Suprapubic skin (tissue), 4 donors: ENCODE measurements at regions not wholly inside any gene's neighbourhood (a gene's known extent, or its start where the extent isn't known, plus 50 kb on each side); places are given as distances from the start of the nearest gene placed in this dataset.

Source experiments
- DNase-seq, 2 donors: peaks; one replicate each; pipeline ENCODE4 v3.0.0-alpha.2; 2019; ENCODE audit warnings: low spot score in 2 of 2
- H3K27ac ChIP-seq: fragments of 200-600 bp; sonication (generic); one replicate; pipeline ENCODE4 v1.5.1; 2019
- H3K27me3 ChIP-seq: fragments of 200-600 bp; sonication (generic); one replicate; pipeline ENCODE4 v1.5.1; 2019
- H3K36me3 ChIP-seq: fragments of 200-600 bp; sonication (generic); one replicate; pipeline ENCODE4 v1.5.1; 2019
- H3K4me1 ChIP-seq: fragments of 200-600 bp; sonication (generic); one replicate; pipeline ENCODE4 v1.5.1; 2019
- H3K4me3 ChIP-seq: fragments of 200-600 bp; sonication (generic); one replicate; pipeline ENCODE4 v1.5.1; 2019; ENCODE audit warnings: mild to moderate bottlenecking
- H3K9me3 ChIP-seq: fragments of 200-600 bp; sonication (generic); one replicate; pipeline ENCODE4 v1.5.1; 2019
- EP300 ChIP-seq: sonication (generic); formaldehyde crosslinking; IDR thresholded peaks from one replicate; pipeline ENCODE4 v1.6.1; 2017; ENCODE audit warnings: antibody characterized with exemption
- POLR2A ChIP-seq, 2 donors: fragments of 450-650 bp; IDR thresholded peaks; one replicate each; pipeline ENCODE4 v1.6.1; 2017; ENCODE audit warnings: antibody characterized with exemption in 2 of 2, mild to moderate bottlenecking in 2 of 2, moderate library complexity in 2 of 2
- POLR2AphosphoS5 ChIP-seq, 3 donors: sonication (generic); formaldehyde crosslinking; IDR thresholded peaks; one replicate each; pipeline ENCODE4 v1.6.1; 2017; ENCODE audit warnings: antibody characterized with exemption in 3 of 3
- WGBS: methylation state at CpG from one replicate; pipeline ENCODE4 v1.1.5; 2018; 5-methylcytosine and 5-hydroxymethylcytosine counted together
- TF ChIP-seq, protein P1 (sequence below), 2 donors: fragments of 200-600 bp in 1 of 2; fragments of 450-650 bp in 1 of 2; sonication (generic) in 1 of 2; IDR thresholded peaks; one replicate each; pipeline ENCODE4 v1.5.1; 2016 to 2019; ENCODE audit warnings: antibody characterized with exemption in 2 of 2, mild to moderate bottlenecking in 1 of 2, moderate library complexity in 1 of 2

DNA sequence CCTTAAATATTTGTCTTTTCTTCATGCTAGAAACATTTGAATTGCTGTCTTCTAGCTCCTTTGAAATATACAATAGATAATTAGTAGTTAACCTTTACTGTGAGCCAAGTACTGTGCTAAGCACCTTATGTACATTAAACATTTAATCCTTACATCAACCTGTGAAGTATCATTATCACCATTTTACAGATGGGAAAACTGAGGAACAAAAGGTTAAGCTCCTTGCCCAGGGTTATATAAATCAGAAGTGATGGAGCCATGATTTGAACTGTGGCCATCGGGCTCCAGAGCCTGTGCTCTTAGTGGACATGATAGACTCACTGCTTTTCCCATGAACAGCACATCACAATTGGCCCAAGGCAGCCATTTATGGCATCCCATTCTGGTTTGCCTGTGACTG lies 140.9 kb downstream of the UNC5CL start:
- no peaks in the 10 kb centered on the region for H3K9me3 ChIP-seq
- no peaks in the 10 kb centered on the region for H3K36me3 ChIP-seq
- no peak overlapping the region for H3K4me3 ChIP-seq
- H3K27me3 ChIP-seq: no peaks in the 10 kb centered on the region
- TF ChIP-seq EP300: no peak
- no peak for TF ChIP-seq POLR2A (IDR thresholded peaks at IDR 0.05)
- TF ChIP-seq, protein P1, sequence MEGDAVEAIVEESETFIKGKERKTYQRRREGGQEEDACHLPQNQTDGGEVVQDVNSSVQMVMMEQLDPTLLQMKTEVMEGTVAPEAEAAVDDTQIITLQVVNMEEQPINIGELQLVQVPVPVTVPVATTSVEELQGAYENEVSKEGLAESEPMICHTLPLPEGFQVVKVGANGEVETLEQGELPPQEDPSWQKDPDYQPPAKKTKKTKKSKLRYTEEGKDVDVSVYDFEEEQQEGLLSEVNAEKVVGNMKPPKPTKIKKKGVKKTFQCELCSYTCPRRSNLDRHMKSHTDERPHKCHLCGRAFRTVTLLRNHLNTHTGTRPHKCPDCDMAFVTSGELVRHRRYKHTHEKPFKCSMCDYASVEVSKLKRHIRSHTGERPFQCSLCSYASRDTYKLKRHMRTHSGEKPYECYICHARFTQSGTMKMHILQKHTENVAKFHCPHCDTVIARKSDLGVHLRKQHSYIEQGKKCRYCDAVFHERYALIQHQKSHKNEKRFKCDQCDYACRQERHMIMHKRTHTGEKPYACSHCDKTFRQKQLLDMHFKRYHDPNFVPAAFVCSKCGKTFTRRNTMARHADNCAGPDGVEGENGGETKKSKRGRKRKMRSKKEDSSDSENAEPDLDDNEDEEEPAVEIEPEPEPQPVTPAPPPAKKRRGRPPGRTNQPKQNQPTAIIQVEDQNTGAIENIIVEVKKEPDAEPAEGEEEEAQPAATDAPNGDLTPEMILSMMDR (IDR thresholded peaks at IDR 0.05): no peak
- no peak for TF ChIP-seq POLR2AphosphoS5 (IDR thresholded peaks at IDR 0.05)
- DNase-seq: peak in 1 of 2 donors; percentile 37
- H3K4me1 ChIP-seq: no peaks in the 10 kb centered on the region
- WGBS: 92% methylated on average over 1 of the region's 1 CpG
- H3K27ac ChIP-seq: no peak overlapping the region

DNA sequence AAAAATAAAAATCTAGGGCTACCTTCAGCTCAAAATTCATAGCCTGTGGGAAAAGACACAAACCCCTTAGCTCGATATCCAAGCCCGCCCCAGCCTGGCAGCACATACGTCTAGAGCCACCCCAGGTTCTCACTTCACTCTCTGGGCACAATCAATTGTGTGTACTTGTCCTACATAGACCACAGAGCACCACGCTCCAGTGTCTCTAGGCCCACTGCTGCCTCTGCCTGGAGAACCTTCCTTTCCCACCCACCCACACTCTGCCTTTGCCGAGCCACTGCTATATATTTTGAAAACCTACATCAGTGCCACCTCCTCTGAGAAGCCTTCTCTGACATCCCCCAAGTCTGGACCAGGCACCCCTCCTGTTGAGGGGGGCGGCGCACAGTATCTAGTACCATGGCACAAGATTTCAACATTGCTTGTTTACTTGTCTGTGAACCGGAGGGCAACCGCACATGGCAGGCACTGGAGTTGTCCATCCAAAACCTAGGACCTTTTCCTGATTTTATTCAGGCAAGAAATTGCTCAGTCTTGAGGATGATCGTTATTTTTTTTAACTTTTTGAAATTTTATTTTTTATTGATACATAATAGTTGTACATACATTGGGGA lies 141.5 kb downstream of the UNC5CL start:
- no peak for DNase-seq
- H3K27me3 ChIP-seq: no peaks in the 10 kb centered on the region
- WGBS: 87% methylated on average over 10 of the region's 10 CpGs
- no peaks in the 10 kb centered on the region for H3K36me3 ChIP-seq
- no peak overlapping the region for H3K4me3 ChIP-seq
- no peak overlapping the region for H3K27ac ChIP-seq
- no peaks in the 10 kb centered on the region for H3K9me3 ChIP-seq
- H3K4me1 ChIP-seq: no peaks in the 10 kb centered on the region
- TF ChIP-seq POLR2AphosphoS5 (IDR thresholded peaks at IDR 0.05) (no peak), POLR2A (IDR thresholded peaks at IDR 0.05) (no peak), EP300 (no peak)
- TF ChIP-seq, protein P1 (IDR thresholded peaks at IDR 0.05): no peak

DNA sequence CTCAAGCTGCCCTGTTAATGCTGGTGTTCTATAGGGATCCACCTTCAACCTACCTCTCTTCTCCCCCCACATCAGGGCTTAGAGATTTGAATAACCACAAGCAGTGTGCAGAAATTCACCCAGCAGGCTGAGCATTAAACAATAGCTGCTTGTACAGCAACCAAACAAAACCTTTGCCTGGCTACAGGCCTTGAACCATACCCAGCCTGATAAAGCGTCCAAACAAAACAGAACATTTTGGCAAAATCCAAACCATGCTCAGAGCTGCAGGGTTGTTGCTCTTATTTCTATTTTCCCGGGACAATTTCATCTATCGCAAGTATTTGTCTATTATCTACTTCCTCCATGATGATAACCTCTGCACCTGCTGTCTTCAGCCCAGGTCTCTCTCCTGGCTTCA lies 142.3 kb downstream of the UNC5CL start:
- no peaks in the 10 kb centered on the region for H3K9me3 ChIP-seq
- no peak overlapping the region for H3K4me3 ChIP-seq
- H3K4me1 ChIP-seq: no peaks in the 10 kb centered on the region
- DNase-seq: peak in 1 of 2 donors; percentile 35
- TF ChIP-seq, protein P1 (IDR thresholded peaks at IDR 0.05): no peak
- TF ChIP-seq POLR2AphosphoS5 (IDR thresholded peaks at IDR 0.05) (no peak), POLR2A (IDR thresholded peaks at IDR 0.05) (no peak), EP300 (no peak)
- H3K27ac ChIP-seq: no peak overlapping the region
- no peaks in the 10 kb centered on the region for H3K36me3 ChIP-seq
- no peaks in the 10 kb centered on the region for H3K27me3 ChIP-seq
- 77% methylated on average over 3 of the region's 3 CpGs for WGBS

DNA sequence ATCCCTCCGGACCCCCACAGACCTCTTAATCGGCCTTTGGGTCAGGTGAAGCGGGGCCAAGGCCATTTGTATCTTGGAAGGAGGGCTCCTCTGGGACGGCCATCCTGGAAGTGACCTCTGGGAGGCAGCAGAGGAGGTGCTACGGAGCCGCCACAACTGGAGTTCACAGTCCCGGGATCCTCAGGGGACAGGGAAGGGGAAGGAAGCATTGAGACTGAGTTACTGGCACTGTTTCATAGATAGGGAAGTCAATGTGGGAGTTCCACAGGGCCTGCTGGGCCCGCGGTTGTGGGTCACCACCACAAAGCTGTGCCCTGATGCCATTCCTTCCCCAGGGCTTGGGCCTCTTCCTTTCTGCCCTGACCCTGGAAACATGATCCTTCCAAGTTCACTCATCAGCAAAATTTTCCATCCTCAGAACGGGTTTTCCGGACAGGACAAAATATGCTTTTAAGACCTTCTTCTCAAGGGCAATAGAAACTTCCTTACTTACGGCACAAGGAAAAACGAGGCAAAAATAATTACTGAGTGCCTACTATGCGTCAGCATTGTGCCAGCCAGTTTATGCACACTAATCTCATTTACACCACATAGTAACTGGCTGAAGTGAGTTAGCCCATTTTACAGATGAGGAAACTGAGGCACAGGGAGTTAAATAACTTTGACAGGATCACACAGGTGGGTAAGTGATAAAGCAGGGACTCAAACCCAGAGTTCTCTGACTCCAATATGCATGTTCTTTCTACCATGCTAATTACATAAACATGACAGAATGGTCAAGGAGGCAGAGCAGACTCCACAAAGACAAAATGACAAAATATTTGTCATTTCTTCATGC lies 143.8 kb downstream of the UNC5CL start:
- Histone ChIP-seq H3K9me3 (no peaks in the 10 kb centered on the region), H3K4me3 (no peak overlapping the region), H3K4me1 (no peaks in the 10 kb centered on the region), H3K36me3 (no peaks in the 10 kb centered on the region), H3K27ac (no peak overlapping the region), H3K27me3 (no peaks in the 10 kb centered on the region)
- TF ChIP-seq POLR2A (IDR thresholded peaks at IDR 0.05) (no peak), POLR2AphosphoS5 (IDR thresholded peaks at IDR 0.05) (no peak), EP300 (no peak)
- TF ChIP-seq, protein P1 (IDR thresholded peaks at IDR 0.05): peak in 1 of 2 donors; percentile 7
- WGBS: 59% methylated on average over 10 of the region's 14 CpGs
- peak in 1 of 2 donors; percentile 72 for DNase-seq

DNA sequence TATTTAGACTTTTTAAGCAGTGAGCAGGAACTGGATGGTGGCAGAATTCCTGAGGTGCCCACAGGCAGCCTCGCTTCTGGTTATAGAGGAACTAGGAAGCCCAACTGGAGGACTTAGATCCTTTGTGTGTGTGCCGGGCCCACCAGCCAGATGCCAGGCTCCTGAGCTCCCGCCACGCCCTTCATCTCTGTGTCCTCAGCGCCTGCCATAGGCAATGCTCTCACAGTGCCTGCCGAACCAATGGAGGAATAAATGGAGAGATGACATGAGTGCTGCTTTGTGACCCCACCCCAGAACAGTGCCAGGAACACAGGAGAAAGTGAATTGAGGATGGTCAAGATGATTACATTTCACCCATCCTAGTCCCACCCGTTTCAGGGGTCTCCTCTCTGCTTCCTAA lies 146.0 kb downstream of the UNC5CL start:
- no peaks in the 10 kb centered on the region for H3K4me1 ChIP-seq
- H3K27ac ChIP-seq: no peak overlapping the region
- DNase-seq: peak in 1 of 2 donors; percentile 61
- H3K9me3 ChIP-seq: no peaks in the 10 kb centered on the region
- H3K4me3 ChIP-seq: no peak overlapping the region
- 79% methylated on average over 7 of the region's 7 CpGs for WGBS
- H3K27me3 ChIP-seq: no peaks in the 10 kb centered on the region
- TF ChIP-seq EP300 (no peak), POLR2AphosphoS5 (IDR thresholded peaks at IDR 0.05) (no peak), POLR2A (IDR thresholded peaks at IDR 0.05) (no peak)
- TF ChIP-seq, protein P1 (IDR thresholded peaks at IDR 0.05): no peak
- H3K36me3 ChIP-seq: no peaks in the 10 kb centered on the region
